NOMO-1 treated with dmso at 0.1 percent for 144 hours (cell line): ENCODE measurements at regions not wholly inside any gene's neighbourhood (a gene's known extent, or its start where the extent isn't known, plus 50 kb on each side); places are given as distances from the start of the nearest gene placed in this dataset.
"Not testable (repeated sequence)": the region's sequence is repeated elsewhere in the genome, so short reads cannot be mapped to it uniquely, and the experiment has no call there.

Experiments
- DNase-seq: peaks from one replicate; lab custom pipeline; 2025; ENCODE audit not compliant: unreplicated experiment; lab: John Stamatoyannopoulos, UW

- no peak for DNase-seq
These were observed 291.0 kb downstream of the CYRIA start for GRCh38 chr2:16374671-16375070.

- DNase-seq: no peak
These were observed 292.3 kb downstream of the CYRIA start for GRCh38 chr2:16373341-16373740.

GRCh38 chr2:16371751-16372150 is 293.9 kb downstream of the CYRIA start:
- DNase-seq: no peak

GRCh38 chr2:16368951-16369350 is 296.7 kb downstream of the CYRIA start:
- DNase-seq: no peak

GRCh38 chr2:16368328-16368727 is 297.3 kb downstream of the CYRIA start:
- no peak for DNase-seq

- no peak for DNase-seq
These were observed 300.3 kb downstream of the CYRIA start for GRCh38 chr2:16365366-16365765.

GRCh38 chr2:16363581-16363980 is 302.1 kb downstream of the CYRIA start:
- no peak for DNase-seq

- DNase-seq: no peak
These were observed 303.0 kb downstream of the CYRIA start for GRCh38 chr2:16362611-16363010.

GRCh38 chr2:16361261-16361995 is 304.2 kb downstream of the CYRIA start:
- DNase-seq: no peak

- DNase-seq: no peak
These were observed 305.7 kb downstream of the CYRIA start for GRCh38 chr2:16359961-16360360.

GRCh38 chr2:16357188-16357587 is 308.4 kb downstream of the CYRIA start:
- DNase-seq: no peak

- no peak for DNase-seq
These were observed 314.1 kb downstream of the CYRIA start for GRCh38 chr2:16351541-16351940.

- DNase-seq: no peak
These were observed 314.5 kb downstream of the CYRIA start for GRCh38 chr2:16351137-16351536.

- no peak for DNase-seq
These were observed 315.4 kb downstream of the CYRIA start for GRCh38 chr2:16350211-16350610.

GRCh38 chr2:16349811-16350210 is 315.8 kb downstream of the CYRIA start:
- no peak for DNase-seq

- no peak for DNase-seq
These were observed 316.7 kb downstream of the CYRIA start for GRCh38 chr2:16348821-16349515.

GRCh38 chr2:16346671-16347070 is 319.0 kb downstream of the CYRIA start:
- DNase-seq: no peak

GRCh38 chr2:16345231-16345630 is 320.4 kb downstream of the CYRIA start:
- not testable (repeated sequence) for DNase-seq

- DNase-seq: no peak
These were observed 326.4 kb downstream of the CYRIA start for GRCh38 chr2:16339206-16339605.

- DNase-seq: no peak
These were observed 327.6 kb downstream of the CYRIA start for GRCh38 chr2:16338026-16338425.

- no peak for DNase-seq
These were observed 328.7 kb downstream of the CYRIA start for GRCh38 chr2:16336916-16337315.

- no peak for DNase-seq
These were observed 329.1 kb downstream of the CYRIA start for GRCh38 chr2:16336491-16336890.

GRCh38 chr2:16335947-16336346 is 329.7 kb downstream of the CYRIA start:
- DNase-seq: no peak
